NCI-H128 (cell line): ENCODE measurements at regions not wholly inside any gene's neighbourhood (a gene's known extent, or its start where the extent isn't known, plus 50 kb on each side); places are given as distances from the start of the nearest gene placed in this dataset.

Experiments used
- DNase-seq: peaks from one replicate; lab custom pipeline; 2025; ENCODE audit not compliant: unreplicated experiment; lab: John Stamatoyannopoulos, UW

- no peak for DNase-seq
These were observed 142.4 kb downstream of the DDX1 start for GRCh38 chr2:15733867-15734673.

DNA sequence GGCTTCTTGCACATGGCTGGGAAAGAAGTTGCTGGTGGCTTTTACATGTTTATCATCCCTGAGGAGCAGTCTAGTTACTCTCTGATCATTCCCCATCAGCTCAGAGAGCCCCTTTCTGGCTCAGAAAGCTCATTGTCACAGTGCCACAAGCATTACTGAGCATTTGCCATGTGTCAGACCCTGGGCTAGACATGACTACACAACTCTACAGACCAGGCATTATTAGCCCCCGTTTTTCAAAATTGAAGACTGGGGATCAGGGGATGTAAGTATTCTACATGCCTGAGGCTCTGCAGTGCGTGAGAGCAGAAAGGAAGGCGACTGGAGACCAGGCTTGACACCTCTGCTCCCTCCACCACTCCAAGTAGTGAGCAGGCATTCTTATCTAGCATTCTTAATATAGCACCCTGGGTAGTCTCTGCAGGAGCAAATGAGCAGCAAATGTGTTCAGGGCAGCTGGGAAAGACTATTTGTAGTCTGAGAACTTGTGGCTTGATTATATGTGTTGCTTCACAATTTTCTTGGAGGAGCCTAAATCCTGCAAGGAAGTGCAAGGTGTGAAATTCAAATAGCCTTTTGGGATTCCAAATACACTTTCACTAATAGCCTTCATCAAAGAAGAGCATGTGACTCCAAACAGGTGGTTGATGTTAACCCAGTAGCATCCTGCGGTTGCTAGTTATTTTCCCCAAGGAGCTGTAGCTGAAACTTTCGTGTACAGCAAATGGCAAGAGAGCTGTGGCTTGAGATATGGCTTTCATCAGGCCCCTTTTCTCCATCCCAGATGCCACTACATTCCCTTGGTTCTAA is 143.2 kb downstream of the DDX1 start:
- no peak for DNase-seq

DNA sequence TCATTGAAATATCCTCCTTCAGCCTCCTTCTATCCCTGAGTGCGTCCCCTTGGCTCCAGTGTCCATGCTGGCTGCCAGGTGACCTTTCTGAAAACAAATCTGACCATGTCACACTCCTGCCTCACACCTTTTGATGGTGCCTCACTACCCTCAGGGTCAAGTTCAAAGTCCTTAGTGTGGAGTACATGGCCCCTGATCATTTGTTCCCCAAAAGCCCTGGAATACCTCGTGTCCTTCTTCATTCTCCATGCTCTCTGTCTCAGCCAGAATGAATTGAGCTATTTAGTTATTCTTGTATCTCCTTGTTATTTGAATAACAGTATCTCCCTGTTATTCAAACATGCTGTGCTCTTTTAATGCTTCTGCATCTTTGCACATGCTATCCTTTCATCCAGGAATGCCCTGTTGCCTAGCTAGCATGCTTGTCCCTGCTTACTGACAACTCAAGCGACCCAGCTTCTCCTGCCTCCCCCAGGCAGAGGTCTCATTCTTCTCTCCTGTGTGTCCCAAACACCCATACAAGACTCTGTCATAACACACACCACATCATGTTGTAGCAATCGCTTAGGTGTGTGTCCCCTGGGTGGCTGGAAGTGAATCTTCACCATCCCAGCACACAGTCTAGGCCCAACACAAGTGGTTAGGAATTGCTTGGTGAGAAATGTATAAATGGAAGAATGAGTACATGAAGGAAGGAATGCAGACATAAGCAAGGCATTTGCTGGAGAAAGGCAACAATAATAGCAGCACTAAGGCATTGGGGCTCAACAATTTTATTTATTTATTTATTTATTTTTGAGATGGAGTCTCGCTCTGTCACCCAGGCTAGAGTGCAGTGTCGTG is 144.0 kb downstream of the DDX1 start:
- no peak for DNase-seq

- no peak for DNase-seq
These were observed 144.9 kb downstream of the DDX1 start for GRCh38 chr2:15736396-15737180.

- DNase-seq, result no peak
These were observed 145.9 kb downstream of the DDX1 start for GRCh38 chr2:15737314-15738224.

- DNase-seq, result no peak
These were observed 146.5 kb downstream of the DDX1 start for GRCh38 chr2:15738225-15738546.

DNA sequence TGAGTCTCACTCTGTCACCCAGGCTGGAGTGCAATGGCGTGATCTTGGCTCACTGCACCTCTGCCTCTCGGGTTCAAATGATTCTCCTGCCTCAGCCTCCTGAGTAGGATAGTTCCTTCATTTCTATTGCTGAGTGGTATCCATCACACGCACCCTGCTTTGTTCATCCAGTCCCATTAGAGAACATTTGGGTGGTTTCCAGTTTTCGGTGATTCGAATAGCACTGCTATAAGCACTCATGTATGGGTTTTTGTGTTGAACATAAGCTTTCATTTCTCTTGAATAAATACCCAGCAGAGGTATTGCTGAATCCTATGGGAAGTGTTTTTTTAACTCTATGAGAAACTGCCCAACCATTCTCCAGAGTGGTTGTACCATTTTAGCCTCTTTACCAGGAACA is 147.3 kb downstream of the DDX1 start:
- no peak for DNase-seq

GRCh38 chr2:15744820-15745219 is 153.2 kb downstream of the DDX1 start:
- no peak for DNase-seq

GRCh38 chr2:15745350-15745749 is 153.7 kb downstream of the DDX1 start:
- DNase-seq, result no peak

DNA sequence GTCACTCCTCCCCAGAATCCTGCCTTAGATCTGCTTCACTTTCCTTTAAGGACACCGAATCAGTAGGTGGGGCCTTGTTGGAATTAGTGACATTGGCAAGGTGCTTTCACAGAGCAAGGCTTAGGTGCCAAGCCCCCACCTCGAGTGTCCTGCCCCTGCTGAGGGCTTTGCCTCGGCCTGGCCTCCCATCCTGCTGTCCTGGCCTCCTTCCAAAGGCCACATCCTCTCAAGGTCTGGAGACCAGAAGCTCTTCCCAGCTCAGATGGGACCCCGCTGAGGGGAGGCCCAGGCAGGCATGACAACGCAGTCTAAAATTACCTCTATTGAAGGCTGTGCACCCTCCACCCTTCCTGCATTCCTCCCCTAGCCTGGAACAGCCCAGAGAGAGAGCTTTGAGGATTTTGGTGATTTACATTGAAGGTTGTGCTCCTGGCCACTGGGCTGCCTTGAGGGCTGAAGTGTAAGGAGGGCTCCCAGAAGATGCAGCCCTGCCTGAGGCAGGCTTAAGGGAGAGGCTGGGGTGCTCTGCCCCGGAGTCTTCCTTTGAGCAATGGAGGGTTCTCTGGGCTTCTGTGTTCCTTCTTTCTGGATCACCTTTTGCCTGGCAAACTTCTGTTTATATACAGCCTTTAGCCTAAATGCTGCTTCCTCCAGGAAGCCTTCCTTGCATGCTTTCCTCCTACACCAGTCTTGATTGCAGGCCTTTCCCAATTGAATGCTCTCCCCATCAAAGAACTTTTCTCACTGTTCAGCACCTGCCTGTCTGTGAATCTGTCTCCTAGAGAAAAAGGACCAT is 154.4 kb downstream of the DDX1 start:
- no peak for DNase-seq

- DNase-seq, result no peak
These were observed 155.3 kb downstream of the DDX1 start for GRCh38 chr2:15746703-15747550.

DNA sequence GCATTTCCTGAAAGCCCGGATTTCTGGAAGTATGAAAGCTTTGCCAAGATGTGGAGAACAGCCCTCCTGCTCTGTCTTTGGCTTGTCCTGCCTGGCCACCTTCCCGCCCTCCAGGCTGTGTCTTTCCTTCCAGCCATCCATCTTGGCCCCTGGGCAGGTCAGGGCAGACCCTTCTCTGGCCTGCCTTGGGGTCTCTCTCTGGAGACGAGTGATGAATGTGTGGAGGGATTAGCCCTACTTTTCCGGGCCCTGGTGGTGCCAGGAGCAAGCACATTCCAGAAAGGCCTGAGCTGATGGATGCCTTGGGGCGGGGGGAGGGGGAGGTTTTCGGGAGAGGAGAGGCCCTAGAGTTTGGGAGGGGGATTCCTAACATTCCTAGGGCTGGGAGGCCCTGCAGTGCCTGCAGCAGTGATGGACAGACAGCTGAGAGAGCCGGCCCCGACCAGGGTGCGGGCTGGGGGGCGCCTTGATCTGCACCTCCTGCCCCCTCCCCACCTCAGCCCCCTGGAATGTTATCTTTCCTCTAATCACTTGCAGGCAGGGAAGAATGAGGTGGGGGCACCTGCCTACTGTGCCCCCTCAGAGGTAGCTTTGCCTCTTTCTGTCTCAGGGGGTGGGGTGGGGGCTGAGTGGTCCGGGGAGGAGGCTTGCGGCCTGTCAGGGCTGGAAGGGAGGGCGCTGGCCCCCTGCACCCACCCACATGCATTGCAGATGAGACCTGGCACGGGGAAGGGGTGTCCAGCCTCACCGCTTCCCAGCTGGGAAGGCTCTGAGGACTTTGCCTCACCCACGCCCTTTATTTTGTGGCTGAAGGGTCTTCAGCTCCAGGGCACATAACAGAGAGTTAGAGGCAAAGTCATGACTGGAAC is 156.2 kb downstream of the DDX1 start:
- no peak for DNase-seq

DNA sequence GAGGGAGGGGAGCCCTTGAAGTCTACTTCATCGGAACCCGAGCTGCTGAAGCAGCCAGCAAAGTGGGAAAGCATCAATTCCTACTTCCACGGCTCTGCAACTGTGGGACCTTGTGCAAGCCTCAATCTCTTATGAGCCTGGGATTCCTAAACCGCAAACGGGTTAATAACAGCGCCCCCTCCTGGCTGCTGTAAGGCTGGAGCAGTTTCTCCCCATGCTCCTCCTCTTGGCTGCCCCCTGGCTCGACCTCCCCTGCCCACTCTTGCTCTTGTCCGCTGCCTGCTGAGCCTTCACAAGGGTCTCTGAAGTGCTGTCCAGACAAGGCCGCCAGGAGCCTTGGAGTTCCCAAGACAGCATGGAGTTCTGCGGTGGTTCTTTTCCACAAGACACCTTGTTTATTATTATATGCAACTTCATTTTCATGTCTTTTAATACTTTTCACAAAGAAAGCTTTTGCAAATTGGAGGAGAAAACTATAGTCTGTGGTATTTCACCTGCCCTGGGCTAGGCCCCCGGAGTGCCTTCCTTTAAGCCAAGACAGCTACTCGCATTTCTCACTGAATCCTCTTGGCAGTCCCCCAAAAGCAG is 157.2 kb downstream of the DDX1 start:
- DNase-seq, result no peak

- DNase-seq, result no peak
These were observed 158.1 kb downstream of the DDX1 start for GRCh38 chr2:15749460-15750432.

DNA sequence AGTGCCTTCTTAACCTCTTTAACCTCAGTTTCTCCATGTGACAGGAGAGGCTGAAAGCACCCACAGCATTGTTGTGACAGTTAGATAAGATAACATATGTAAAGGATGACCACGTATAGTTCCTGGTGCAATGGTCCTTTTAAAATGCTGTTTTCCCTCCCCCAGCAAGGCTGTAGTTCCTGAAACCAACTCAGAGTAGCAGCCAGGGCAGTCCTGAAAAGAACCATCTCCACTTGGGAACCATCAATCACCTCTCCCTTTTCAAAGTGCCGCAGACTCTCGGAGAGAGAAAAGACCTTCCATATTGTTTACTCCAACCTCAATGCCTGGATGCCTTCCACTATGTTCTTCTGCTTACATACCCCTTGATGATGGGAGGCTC is 158.8 kb downstream of the DDX1 start:
- DNase-seq, result no peak
